ENCODE measurements at regions not wholly inside any gene's neighbourhood (a gene's known extent, or its start where the extent isn't known, plus 50 kb on each side); places are given as distances from the start of the nearest gene placed in this dataset.
"Not testable (repeated sequence)": the region's sequence is repeated elsewhere in the genome, so short reads cannot be mapped to it uniquely, and the experiment has no call there.

DNA sequence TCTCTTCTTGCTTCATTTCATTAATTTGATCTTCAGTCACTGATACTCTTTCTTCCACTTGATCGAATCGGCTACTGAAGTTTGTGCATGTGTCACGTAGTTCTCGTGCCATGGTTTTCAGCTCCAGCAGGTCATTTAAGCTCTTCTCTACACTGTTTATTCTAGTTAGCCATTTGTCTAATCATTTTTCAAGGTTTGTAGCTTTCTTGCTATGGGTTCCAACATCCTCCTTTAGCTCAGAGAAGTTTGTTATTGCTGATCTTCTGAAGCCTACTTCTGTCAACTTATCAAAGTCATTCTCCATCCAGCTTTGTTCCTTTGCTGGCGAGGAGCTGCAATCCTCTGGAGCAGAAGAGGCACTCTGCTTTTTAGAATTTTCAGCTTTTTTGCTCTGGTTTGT lies 180.0 kb upstream of the TMEM196 start:
- not testable (repeated sequence) for DNase-seq

DNA sequence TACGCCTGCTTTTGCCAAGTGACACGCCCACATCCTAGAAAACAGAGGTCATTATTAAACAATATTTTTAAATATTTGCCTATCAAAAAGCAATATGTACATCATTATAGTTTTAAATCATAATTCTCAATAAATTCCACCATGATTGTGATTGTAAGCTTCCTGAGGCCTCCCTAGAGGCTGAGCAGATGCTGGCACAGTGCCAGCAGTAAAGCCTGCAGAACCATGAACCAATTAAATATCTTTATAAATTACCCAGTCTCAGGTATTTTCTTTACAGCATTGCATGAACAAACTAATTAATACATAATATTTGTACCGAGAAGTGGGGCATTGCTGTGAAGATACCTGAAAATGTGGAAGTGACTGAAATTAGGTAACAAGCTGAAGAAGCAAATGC lies 174.7 kb upstream of the TMEM196 start:
- no peak for DNase-seq

DNA sequence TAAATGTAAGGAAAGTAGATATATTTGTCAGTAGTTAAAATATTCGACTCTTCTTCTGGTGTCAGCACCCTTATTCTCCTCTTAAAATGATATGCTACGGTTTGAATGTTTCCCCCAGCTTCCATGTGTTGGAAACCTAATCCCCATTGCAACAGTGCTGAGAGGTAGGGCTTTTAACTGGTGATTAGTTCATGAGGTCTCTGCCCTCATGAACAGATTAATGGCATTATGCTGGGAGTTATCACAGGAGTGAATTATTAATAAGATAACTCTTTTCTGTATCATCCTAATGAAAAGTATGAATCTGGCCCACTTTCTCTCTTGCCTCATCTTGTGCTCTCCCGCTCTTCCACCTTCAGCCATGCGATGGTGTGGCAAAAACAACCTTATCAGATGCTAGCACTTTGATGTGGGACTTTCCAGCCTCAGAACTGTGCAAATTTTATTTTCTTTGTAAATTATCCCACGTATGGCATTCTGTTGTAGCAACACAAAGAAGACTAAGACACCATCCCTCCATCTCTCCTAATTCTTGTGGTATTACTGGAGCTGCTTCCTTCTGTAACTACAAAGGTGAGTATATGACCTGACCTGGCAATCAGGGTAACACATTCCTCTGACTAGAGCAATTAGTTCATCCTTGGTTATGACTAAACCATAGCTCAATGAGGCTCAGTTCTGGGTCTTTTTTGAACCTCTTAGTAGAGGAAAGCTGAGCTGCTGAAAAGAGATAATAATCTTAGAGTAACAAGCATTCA lies 171.1 kb upstream of the TMEM196 start:
- no peak for DNase-seq

DNA sequence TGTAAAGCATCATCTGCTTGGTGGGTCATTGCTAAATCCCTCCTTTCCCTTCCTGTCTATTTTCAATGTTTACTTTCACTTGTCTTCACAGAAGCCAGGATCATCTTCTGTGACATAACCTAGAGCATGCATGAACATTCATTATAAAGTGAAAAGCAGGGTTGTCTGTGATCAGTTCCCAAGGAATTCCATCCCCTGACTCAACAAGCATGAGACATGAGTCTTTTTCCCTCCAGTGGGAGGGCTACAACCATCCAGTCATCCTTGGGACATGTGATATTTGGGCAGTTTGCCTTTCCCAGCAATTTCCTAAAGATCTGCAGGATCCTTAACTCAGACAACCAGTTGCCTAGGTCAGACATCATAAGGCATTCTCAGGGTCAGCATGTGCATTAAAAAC lies 166.3 kb upstream of the TMEM196 start:
- no peak for DNase-seq

DNA sequence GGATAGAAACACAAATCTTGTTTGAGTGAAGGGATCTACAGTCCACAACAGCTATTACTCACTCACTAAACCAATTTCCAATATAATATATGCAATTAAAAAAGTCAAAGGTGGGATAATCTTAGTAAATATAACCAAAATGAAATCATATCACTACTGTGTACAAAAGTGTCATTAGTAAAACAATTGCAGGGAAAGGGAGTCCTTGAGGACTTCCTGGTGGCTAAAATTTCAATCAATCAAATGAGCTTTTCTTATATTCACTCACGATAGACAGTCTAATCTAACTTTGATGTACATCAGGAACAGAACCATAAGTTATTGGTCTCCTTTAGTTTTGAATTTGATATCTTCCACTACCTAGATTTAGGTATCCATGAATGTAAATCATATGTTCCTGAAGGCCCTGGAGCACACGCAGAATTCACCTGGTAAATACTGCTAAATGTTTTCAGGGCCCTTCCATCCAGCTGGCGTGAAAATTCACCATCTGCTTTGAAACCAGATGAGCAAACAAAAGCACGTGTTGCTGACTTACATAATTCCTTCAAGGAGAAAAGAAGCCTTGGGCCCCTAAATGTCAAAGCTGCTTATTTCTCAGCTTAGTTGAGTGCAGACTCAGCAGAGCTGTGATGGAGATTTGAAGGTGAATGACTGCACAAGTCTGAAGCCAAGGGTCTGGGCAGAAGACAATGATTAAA lies 159.3 kb upstream of the TMEM196 start:
- peak; percentile 90 for DNase-seq

DNA sequence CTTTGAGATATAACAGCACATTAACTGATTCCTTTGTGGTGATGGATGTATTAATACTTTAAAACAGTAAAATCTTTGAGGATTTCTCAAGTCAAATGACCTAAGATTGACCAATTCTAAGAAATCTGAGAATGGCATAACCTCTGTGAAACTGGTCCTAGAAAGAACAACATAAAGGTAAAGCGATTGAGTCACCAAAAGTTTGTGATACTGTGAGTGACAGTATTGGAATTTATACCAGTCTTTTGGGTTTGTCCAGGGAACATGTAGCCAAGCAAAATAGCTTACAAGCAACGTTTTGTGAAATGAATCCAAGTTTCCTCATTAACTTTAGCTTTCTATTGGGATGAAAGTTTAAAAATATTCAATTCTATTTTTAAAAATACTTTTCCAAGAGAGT lies 157.4 kb upstream of the TMEM196 start:
- no peak for DNase-seq

DNA sequence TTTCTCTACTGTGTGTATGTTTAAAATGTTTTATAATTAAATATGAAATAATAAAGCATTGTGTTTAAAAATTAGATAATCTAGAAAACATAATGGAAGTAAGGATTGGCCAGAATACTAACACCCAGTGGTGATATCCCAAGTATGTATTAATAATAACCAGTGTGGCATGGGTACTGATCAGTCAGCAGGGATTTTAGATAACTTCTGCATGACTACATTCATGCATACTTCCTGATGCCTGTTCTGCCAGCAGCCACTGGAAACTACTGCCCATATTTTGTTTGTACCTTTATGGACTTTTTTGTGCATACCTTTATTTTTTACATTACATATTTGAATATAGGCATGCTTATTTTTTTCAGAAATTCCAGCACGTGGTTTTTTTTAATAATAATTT lies 156.6 kb upstream of the TMEM196 start:
- no peak for DNase-seq

DNA sequence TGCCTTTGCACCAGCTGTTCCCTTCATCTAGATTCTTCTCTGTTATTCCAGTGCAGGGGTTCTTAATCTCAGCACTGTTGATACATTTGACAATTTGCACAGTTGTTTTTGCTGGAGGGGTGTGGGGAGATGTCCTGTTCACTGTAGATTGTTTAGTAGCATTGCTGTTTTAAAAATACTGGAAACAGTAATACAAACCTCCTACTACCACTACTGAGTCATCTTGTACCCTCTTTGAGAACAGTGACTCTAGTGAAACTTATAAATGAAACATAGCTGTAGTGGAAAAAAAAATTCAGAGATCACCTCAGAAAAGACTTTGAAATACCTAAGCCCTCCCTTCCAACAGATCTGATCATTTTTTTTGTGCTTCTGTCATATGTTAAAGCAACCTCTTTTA lies 154.8 kb upstream of the TMEM196 start:
- peak; percentile 55 for DNase-seq

DNA sequence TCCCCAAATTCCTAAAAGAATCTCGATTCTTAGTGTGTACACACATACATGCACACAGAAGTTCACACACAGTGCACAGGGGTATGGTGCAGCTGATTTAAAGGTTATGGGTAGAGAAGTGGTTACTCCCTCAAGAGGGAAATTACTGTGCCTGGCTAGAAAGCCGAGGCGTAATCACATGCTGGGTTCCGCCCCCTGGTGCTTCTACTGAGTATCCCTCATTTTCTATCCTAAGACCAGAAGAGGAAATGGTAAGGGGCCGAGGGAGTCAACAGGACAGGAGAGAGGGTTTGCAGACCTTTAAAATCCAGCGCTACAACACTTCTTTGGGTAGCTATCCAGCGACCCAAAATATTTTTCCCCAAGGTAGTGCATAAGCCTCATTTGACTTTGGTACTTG lies 147.3 kb upstream of the TMEM196 start:
- DNase-seq: no peak

DNA sequence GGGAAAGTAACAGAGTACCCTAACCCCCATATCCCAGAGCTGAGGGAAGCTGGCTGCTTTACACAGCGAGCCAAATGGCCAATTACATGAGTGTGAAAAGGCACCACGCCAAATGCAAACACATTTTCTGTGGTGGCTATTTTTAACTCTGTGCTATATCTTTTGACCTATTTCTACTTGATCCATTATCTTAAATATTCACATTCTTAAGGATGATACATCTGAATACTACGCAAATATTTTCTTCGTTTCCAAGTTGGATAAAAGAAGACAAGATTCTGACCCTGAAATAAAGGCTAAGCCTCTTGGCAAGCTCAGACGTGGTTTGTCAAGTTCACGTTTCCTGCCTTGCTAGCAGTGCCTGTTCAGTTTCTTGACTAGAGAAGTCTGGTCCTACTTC lies 146.7 kb upstream of the TMEM196 start:
- no peak for DNase-seq

DNA sequence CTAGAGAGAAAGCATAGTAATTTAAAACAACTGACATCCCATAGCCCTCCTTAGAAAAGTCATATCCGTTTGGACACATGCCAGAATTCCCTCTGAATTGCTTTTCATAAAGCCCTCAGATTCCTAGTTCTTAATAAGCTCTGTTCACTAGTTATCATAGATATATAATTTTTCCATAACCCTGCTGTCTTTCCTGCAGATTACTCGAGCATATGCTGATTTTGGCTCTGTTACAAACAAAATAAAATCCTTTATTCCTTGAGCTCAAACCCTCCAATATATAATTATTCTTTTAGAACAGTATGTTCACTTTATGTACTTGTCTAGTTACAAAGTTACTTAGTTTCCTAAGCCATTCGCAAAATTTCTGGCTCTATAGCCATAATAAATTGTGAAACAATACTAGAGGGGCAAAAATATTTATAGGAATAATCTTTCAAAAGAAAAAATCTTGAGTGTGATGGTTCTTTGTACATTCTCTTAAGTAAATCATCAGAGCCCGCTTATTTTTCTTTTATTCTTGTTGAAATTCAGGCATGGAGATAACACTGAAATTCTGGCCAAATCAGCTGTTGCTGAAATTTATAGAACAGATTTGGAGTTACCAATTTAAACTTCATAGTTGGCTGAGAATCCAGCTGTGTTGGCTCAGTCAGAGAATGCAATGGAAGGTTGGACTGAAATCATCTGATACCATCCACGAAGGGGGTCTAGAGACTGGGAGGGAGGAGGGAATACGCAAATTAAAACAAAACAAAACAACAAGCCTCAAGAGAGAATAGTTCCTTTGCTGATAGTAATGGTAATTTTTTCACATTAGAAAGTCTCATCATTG lies 146.1 kb upstream of the TMEM196 start:
- DNase-seq: no peak

DNA sequence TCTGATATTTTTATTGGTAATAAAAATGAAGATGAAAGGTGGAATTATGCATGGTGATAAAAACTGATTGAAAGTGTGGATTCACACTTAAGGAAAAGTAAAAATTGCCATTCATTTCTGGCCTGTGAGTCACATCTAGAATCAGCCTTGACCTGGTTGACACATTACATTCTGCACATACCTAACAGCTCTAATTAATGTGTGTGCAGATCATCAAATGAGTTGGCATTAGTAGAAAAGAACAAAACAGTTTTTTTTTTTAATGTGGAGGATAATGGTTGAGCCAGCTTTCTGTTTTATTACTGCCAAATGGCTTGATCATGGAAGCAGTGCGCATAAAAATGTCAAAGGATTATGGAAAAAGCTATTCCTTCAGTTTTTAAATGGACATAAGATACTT lies 142.6 kb upstream of the TMEM196 start:
- no peak for DNase-seq

DNA sequence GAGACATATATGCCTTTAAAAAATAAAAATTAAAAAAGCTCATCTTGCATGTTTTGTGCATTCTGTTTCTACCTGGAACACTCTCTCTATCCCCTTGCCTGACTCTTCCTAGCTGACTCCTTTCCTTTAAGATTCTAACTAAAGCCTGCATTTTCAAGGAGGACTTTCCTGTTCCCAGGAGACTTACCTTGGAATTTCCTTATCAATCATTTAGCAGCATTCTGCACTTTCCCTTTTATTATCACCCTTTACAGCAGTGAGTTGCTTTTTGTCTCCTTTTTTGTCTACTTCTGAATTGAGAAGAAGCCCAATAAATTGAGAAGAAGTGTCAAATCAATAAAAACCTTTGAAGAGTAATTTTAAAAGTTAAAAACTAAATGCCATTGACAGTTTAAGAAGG lies 142.2 kb upstream of the TMEM196 start:
- DNase-seq: no peak

DNA sequence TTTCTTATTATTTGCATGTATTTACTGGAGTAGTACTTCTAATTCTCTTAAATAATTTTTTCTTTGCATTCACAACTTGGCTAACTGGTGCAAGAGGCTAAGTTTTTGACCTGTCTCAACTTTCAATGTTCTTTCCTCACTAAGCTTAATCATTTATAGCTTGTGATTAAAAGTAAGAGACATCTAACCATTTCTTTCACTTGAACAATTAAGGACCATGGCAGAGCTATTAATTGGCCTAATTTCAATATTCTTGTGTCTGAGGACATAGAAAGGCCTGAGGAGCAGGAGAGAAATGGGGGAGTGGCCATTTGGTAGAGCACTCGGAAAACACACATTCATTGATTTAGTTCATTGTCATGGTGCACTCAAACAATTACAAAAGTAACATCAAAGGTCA lies 141.4 kb upstream of the TMEM196 start:
- DNase-seq: no peak

DNA sequence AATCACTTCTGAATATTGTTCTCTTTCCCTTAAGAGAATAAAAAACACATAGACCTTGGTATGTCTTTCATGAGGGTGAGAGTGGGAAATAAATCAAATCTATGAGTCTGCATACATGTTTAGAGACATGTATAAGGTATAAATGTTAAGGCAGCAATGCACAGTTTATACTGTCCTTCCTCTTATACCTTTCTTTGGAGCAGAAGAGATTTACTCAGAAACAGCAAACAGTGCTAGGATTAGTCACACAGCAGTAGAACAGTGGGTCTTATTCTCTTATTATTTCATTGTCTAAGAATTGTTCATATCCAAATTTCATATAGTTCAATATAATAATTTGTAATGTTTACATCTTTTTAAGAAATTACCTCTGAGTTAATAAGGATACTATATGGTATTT lies 126.7 kb upstream of the TMEM196 start:
- DNase-seq: peak; percentile 39

DNA sequence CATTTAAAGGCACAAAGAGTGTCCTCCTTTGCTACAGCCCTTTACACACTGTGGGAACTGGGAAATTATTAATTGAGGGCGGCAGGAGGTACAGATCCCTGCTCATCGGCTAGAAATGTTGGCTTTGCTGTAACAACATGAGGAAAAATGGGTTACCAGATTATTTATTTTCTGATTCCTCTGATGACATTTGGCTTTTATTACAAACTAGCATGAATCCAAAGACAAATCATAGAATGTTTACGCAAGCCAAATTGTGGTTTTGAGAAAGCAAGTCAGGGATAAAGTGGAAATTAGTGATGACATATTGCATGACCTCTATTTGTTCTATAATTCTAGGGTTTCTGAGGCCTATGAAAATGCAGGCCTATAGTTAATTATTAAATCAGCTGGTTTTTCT lies 126.1 kb upstream of the TMEM196 start:
- peak; percentile 73 for DNase-seq

DNA sequence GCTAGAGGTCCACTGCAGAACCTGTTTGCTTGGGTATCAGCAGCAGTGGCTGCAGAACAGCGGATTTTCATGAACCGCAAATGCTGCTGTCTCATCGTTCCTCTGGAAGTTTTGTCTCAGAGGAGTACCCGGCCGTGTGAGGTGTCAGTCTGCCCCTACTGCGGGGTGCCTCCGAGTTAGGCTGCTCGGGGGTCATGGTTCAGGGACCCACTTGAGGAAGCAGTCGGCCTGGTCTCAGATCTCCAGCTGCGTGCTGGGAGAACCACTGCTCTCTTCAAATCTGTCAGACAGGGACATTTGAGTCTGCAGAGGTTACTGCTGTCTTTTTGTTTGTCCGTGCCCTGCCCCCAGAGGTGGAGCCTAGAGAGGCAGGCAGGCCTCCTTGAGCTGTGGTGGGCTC lies 109.5 kb upstream of the TMEM196 start:
- not testable (repeated sequence) for DNase-seq

DNA sequence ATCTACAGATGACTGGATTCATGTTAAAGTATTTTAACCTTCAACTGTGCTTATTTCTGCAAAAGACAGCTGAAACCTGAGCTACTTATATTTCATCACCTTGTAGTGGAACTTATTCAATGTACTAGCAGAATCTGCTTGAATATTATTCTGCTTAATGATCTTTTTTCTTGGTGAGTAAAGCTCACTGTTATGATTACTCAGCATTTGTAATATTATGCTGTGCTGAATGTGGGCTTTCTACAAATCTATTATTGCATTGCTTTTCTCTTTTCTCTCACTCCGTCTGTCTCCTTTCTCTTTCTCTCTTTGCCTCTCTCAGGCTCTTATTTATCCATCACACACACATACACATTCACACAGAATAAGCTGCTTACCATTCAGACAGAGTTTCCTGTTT lies 98.7 kb upstream of the TMEM196 start:
- DNase-seq: no peak

DNA sequence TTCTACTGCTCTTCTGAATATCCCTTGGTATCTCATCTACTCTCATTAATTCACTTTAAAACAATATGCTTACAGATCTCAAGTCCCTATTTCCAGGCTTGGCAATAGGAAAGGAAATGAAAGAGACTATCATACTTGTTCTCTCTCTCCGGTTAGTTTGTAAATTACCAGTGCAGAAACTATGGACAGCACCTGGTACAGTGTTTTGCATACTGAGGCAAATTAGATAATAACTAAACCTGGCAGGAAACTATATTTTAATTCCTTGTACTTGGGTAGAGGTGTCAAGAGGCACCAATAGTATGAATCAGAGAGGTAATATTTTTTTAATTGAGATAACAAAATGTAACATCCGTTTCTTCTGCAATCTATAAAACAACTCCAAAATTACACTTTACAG lies 97.7 kb upstream of the TMEM196 start:
- DNase-seq: no peak

DNA sequence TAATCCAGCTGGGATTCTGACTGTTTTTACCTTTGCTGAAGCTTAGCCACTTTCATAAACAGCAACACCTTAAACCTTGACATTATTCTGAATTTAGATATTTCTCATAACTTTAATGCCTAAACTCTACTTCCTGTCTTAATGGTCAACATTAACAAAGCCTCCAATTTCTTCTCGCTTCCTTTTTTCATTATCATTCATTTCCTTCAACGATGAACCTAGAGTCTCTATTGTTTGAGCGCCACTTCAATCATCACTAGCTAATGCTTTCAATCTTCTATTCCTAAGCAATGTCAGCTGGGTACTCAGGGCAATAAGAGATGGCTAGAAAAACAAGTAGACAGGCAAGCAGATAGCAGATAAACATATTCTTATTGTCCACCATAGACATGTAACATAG lies 96.6 kb upstream of the TMEM196 start:
- no peak for DNase-seq

DNA sequence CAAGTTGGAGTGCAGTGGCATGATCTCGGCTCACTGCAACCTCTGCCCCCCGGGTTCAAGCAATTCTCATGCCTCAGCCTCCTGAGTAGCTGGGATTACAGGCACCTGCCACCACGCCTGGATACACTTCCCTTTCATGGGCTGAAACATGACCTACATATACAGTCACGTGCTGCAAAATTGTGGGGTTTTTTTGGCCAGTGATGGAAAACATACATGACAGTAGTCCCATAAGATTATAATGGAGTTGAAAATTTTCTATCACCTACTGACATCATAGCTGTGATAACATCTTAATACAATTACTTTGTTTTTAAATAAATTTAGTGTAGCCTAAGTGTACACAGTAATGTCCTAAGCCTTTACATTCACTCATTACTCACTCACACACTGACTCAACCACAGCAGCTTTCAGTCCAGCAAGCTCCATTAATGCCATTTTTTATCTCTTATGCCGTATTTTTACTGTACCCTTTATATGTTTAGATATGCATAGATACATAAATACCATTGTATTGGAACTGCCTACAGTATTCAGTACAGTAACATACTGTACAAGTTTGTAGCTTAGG lies 79.9 kb upstream of the TMEM196 start:
- no peak for DNase-seq

DNA sequence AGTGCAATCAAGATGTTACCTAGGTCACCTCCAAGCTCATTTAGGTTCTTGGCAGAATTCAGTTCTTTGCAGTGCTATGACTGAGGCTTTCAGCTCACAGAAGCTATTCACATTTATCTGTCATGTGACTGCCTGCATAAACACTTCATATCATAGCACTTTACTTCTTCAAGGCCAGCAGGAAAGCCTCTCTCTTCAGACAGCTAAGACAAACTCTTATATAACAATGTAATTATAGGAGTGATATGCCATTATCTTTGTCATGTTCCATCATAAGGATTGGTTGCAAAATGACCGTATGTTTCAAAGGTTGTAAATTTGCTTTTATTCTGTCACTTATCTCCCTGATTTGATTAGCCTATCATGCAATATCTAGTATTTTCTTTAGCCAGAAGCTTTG lies 78.8 kb upstream of the TMEM196 start:
- DNase-seq: peak; percentile 76

DNA sequence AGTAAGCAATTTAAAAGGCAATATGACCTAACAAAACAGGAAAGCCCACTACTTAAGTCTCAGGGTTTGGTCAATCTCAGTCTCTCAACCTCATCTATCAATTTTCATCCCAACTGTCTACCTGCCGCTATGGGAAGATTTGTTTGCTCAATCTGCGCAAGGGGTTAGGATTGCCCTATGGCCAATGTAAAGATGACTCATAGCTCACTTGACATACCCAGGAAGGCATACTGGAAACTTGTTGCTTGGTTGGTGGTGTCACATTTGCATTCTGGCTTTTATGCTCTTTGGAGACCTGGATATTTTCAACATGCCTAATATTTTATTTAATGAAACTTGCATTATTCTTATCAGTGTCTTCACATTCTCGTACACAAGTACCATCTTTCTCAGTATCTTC lies 78.1 kb upstream of the TMEM196 start:
- DNase-seq: peak; percentile 96

DNA sequence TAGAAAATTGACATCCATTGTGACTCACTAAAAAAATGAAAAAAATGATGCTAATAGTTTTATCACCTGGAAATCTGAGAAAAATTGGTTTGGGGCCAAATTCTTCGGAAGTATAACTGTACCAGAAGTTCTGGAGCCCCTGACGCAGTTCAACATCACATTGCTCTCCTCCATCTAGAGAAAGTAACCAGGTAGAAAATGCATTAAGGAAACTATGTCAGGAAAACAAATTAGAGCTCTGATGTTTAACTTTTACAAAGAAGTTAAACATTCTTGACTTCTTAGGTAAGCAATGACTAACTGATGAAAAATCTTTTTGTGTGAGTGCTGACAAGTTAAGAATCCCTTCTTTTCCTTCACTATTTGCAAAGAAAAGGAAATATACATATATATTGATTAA lies 61.1 kb upstream of the TMEM196 start:
- DNase-seq: no peak
